ENCODE measurements at regions not wholly inside any gene's neighbourhood (a gene's known extent, or its start where the extent isn't known, plus 50 kb on each side); places are given as distances from the start of the nearest gene placed in this dataset.

- no peaks in the 10 kb centered on the region for H3K36me3 Mint-ChIP-seq (ENCODE audit: low read depth, unreplicated experiment)
- no peak overlapping the region for H3K4me3 Mint-ChIP-seq (ENCODE audit: unreplicated experiment)
- no peak for TF ChIP-seq CTCF (IDR thresholded peaks at IDR 0.05; ENCODE audit: unreplicated experiment)
- H3K9me3 Mint-ChIP-seq (ENCODE audit: unreplicated experiment) = no peaks in the 10 kb centered on the region
- no peak overlapping the region for H3K27ac Mint-ChIP-seq (ENCODE audit: unreplicated experiment)
- no peak for DNase-seq (ENCODE audit: low spot score)
- H3K4me1 Mint-ChIP-seq (ENCODE audit: unreplicated experiment) = no peaks in the 10 kb centered on the region
- H3K27me3 Mint-ChIP-seq (ENCODE audit: unreplicated experiment) = peaks cover 2% of the 10 kb centered on the region
Observed at GRCh38 chr15:38093931-38094330, 158.7 kb upstream of the SPRED1 start.

DNA sequence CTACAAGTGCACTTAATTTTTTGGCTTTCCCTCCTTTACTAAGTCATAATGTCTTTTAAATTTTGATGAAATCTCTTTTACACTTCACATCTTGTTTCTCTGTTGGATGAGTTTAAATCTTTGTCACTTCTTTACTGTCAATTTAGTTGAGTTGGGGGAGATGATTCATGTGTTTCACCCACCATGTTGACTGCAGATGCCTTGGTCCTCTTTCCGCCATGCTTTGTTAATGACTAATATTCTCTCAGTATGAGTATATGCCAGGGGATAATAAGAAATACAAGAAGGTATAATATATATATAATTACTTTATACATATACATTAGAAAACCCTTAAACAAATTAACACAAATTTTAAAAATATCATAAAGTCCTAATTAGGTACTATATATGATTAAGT, 149.7 kb upstream of the SPRED1 start:
- TF ChIP-seq CTCF (IDR thresholded peaks at IDR 0.05; ENCODE audit: unreplicated experiment) = no peak
- no peaks in the 10 kb centered on the region for H3K9me3 Mint-ChIP-seq (ENCODE audit: unreplicated experiment)
- peaks cover 2% of the 10 kb centered on the region for H3K27me3 Mint-ChIP-seq (ENCODE audit: unreplicated experiment)
- no peak overlapping the region for H3K4me3 Mint-ChIP-seq (ENCODE audit: unreplicated experiment)
- no peaks in the 10 kb centered on the region for H3K4me1 Mint-ChIP-seq (ENCODE audit: unreplicated experiment)
- no peak overlapping the region for H3K27ac Mint-ChIP-seq (ENCODE audit: unreplicated experiment)
- no peak for DNase-seq (ENCODE audit: low spot score)
- H3K36me3 Mint-ChIP-seq (ENCODE audit: low read depth, unreplicated experiment) = no peaks in the 10 kb centered on the region

DNA sequence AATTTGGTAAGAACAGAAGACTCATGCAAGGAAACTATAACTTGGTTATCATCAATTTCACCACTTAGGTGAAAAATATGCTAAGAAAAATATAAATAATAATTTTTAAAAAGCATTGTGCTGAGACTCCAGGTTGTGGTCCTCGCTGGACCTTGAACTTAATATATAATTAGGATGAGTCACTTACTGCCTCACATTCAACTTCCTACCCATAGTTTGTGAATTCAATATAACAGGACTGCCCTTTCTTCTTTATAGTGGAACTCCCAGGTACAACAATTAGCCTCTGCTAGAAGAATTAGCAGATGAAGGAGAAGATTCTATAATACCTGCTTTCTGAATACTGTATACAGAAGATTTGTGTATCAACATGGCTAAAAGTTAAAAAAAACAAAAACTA, 149.1 kb upstream of the SPRED1 start:
- Mint-ChIP-seq H3K36me3 (ENCODE audit: low read depth, unreplicated experiment) (no peaks in the 10 kb centered on the region), H3K27ac (ENCODE audit: unreplicated experiment) (no peak overlapping the region), H3K9me3 (ENCODE audit: unreplicated experiment) (no peaks in the 10 kb centered on the region), H3K27me3 (ENCODE audit: unreplicated experiment) (peaks cover 2% of the 10 kb centered on the region), H3K4me3 (ENCODE audit: unreplicated experiment) (no peak overlapping the region), H3K4me1 (ENCODE audit: unreplicated experiment) (no peaks in the 10 kb centered on the region)
- DNase-seq (ENCODE audit: low spot score) = no peak
- TF ChIP-seq CTCF (IDR thresholded peaks at IDR 0.05; ENCODE audit: unreplicated experiment) = no peak

DNA sequence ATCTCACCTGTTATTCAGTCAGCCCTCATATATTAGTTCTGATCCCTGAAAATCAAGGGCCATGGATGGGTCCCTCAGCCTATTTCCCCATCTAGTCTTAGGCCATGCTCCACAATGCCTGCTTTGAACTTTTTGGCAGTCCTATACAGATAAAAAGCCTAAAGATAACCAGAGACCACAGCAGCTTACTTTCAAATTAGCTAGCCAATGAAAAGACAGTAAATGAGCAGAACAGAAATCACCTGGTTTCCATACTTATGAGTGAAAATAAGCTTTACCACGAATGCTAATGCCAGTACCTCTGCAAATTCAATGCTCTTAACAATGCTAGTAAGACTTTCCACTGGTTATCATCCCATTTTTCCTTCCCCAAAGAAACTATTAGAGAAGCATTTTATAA, 141.6 kb upstream of the SPRED1 start:
- H3K4me3 Mint-ChIP-seq (ENCODE audit: unreplicated experiment) = no peak overlapping the region
- H3K36me3 Mint-ChIP-seq (ENCODE audit: low read depth, unreplicated experiment) = no peaks in the 10 kb centered on the region
- no peaks in the 10 kb centered on the region for H3K9me3 Mint-ChIP-seq (ENCODE audit: unreplicated experiment)

GRCh38 chr15:38112406-38112805, 140.2 kb upstream of the SPRED1 start:
- DNase-seq (ENCODE audit: low spot score) = no peak
- no peak for TF ChIP-seq CTCF (IDR thresholded peaks at IDR 0.05; ENCODE audit: unreplicated experiment)
- Mint-ChIP-seq H3K27ac (ENCODE audit: unreplicated experiment) (no peak overlapping the region), H3K9me3 (ENCODE audit: unreplicated experiment) (no peaks in the 10 kb centered on the region), H3K4me1 (ENCODE audit: unreplicated experiment) (no peaks in the 10 kb centered on the region), H3K4me3 (ENCODE audit: unreplicated experiment) (no peak overlapping the region), H3K27me3 (ENCODE audit: unreplicated experiment) (no peaks in the 10 kb centered on the region), H3K36me3 (ENCODE audit: low read depth, unreplicated experiment) (no peaks in the 10 kb centered on the region)

More for the DNA sequence above, 141.6 kb upstream of the SPRED1 start:
- Mint-ChIP-seq H3K27me3 (ENCODE audit: unreplicated experiment) (no peaks in the 10 kb centered on the region), H3K4me1 (ENCODE audit: unreplicated experiment) (no peaks in the 10 kb centered on the region), H3K27ac (ENCODE audit: unreplicated experiment) (no peak overlapping the region)
- DNase-seq (ENCODE audit: low spot score) = no peak
- no peak for TF ChIP-seq CTCF (IDR thresholded peaks at IDR 0.05; ENCODE audit: unreplicated experiment)
